ENCODE measurements at regions not wholly inside any gene's neighbourhood (a gene's known extent, or its start where the extent isn't known, plus 50 kb on each side); places are given as distances from the start of the nearest gene placed in this dataset.

DNA sequence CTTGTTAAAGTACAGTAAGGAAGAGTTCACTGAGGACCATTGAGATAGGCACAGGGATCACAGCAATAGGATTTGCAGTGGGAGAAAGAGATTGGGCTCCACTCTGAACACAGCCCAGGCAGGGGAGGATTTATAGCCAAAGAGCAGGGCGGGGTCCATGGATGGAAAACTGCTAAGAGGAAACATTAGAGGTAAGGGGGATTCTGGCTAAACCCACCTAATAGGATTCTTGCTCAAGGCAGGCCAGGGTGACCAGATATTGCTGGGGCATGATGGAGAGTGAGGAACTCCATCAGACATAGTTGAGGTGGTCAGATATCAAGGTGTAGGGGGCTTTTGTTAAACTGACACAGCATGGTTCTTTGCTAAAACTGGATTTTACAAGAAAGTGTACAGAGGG lies 372.8 kb downstream of the NPHP4 start:
- peaks cover 11% of the 10 kb centered on the region for H3K27me3 Mint-ChIP-seq (ENCODE audit: insufficient read depth, low read depth, poor library complexity)
- no peak overlapping the region; the same call in 1 of the 2 replicates for H3K27ac Mint-ChIP-seq
- no peaks in the 10 kb centered on the region for H3K27me3 ChIP-seq (ENCODE audit: insufficient read depth)
- H3F3A ChIP-seq (replicated peaks; ENCODE audit: low read depth): no peaks in the 10 kb centered on the region
- H3K4me1 ChIP-seq (ENCODE audit: insufficient read depth): no peaks in the 10 kb centered on the region
- ATAC-seq: no peak
- TF ChIP-seq, protein P1, sequence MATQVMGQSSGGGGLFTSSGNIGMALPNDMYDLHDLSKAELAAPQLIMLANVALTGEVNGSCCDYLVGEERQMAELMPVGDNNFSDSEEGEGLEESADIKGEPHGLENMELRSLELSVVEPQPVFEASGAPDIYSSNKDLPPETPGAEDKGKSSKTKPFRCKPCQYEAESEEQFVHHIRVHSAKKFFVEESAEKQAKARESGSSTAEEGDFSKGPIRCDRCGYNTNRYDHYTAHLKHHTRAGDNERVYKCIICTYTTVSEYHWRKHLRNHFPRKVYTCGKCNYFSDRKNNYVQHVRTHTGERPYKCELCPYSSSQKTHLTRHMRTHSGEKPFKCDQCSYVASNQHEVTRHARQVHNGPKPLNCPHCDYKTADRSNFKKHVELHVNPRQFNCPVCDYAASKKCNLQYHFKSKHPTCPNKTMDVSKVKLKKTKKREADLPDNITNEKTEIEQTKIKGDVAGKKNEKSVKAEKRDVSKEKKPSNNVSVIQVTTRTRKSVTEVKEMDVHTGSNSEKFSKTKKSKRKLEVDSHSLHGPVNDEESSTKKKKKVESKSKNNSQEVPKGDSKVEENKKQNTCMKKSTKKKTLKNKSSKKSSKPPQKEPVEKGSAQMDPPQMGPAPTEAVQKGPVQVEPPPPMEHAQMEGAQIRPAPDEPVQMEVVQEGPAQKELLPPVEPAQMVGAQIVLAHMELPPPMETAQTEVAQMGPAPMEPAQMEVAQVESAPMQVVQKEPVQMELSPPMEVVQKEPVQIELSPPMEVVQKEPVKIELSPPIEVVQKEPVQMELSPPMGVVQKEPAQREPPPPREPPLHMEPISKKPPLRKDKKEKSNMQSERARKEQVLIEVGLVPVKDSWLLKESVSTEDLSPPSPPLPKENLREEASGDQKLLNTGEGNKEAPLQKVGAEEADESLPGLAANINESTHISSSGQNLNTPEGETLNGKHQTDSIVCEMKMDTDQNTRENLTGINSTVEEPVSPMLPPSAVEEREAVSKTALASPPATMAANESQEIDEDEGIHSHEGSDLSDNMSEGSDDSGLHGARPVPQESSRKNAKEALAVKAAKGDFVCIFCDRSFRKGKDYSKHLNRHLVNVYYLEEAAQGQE (IDR thresholded peaks at IDR 0.05; ENCODE audit: unreplicated experiment): no peak
- no peak for TF ChIP-seq EZH2 (IDR thresholded peaks at IDR 0.05; ENCODE audit: low read depth, unreplicated experiment)
- no peak for TF ChIP-seq ZNF331 (CRISPR knock-in tag; IDR thresholded peaks at IDR 0.05; ENCODE audit: low read depth)
- TF ChIP-seq, protein P2, sequence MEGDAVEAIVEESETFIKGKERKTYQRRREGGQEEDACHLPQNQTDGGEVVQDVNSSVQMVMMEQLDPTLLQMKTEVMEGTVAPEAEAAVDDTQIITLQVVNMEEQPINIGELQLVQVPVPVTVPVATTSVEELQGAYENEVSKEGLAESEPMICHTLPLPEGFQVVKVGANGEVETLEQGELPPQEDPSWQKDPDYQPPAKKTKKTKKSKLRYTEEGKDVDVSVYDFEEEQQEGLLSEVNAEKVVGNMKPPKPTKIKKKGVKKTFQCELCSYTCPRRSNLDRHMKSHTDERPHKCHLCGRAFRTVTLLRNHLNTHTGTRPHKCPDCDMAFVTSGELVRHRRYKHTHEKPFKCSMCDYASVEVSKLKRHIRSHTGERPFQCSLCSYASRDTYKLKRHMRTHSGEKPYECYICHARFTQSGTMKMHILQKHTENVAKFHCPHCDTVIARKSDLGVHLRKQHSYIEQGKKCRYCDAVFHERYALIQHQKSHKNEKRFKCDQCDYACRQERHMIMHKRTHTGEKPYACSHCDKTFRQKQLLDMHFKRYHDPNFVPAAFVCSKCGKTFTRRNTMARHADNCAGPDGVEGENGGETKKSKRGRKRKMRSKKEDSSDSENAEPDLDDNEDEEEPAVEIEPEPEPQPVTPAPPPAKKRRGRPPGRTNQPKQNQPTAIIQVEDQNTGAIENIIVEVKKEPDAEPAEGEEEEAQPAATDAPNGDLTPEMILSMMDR (conservative IDR thresholded peaks at IDR 0.05; ENCODE audit: low read depth in 2 of 2): no peak
- TF ChIP-seq STAT1 (IDR thresholded peaks at IDR 0.05; ENCODE audit: unreplicated experiment): no peak
- TF ChIP-seq NANOG (IDR thresholded peaks at IDR 0.05; ENCODE audit: borderline replicate concordance): no peak
- no peak for TF ChIP-seq POLR2AphosphoS5 (IDR thresholded peaks at IDR 0.05; ENCODE audit: low read depth)
- TF ChIP-seq JUNB (IDR thresholded peaks at IDR 0.05; ENCODE audit: unreplicated experiment): no peak
- TF ChIP-seq EZH2phosphoT487 (IDR thresholded peaks at IDR 0.05; ENCODE audit: unreplicated experiment): no peak
- TF ChIP-seq, protein P3, sequence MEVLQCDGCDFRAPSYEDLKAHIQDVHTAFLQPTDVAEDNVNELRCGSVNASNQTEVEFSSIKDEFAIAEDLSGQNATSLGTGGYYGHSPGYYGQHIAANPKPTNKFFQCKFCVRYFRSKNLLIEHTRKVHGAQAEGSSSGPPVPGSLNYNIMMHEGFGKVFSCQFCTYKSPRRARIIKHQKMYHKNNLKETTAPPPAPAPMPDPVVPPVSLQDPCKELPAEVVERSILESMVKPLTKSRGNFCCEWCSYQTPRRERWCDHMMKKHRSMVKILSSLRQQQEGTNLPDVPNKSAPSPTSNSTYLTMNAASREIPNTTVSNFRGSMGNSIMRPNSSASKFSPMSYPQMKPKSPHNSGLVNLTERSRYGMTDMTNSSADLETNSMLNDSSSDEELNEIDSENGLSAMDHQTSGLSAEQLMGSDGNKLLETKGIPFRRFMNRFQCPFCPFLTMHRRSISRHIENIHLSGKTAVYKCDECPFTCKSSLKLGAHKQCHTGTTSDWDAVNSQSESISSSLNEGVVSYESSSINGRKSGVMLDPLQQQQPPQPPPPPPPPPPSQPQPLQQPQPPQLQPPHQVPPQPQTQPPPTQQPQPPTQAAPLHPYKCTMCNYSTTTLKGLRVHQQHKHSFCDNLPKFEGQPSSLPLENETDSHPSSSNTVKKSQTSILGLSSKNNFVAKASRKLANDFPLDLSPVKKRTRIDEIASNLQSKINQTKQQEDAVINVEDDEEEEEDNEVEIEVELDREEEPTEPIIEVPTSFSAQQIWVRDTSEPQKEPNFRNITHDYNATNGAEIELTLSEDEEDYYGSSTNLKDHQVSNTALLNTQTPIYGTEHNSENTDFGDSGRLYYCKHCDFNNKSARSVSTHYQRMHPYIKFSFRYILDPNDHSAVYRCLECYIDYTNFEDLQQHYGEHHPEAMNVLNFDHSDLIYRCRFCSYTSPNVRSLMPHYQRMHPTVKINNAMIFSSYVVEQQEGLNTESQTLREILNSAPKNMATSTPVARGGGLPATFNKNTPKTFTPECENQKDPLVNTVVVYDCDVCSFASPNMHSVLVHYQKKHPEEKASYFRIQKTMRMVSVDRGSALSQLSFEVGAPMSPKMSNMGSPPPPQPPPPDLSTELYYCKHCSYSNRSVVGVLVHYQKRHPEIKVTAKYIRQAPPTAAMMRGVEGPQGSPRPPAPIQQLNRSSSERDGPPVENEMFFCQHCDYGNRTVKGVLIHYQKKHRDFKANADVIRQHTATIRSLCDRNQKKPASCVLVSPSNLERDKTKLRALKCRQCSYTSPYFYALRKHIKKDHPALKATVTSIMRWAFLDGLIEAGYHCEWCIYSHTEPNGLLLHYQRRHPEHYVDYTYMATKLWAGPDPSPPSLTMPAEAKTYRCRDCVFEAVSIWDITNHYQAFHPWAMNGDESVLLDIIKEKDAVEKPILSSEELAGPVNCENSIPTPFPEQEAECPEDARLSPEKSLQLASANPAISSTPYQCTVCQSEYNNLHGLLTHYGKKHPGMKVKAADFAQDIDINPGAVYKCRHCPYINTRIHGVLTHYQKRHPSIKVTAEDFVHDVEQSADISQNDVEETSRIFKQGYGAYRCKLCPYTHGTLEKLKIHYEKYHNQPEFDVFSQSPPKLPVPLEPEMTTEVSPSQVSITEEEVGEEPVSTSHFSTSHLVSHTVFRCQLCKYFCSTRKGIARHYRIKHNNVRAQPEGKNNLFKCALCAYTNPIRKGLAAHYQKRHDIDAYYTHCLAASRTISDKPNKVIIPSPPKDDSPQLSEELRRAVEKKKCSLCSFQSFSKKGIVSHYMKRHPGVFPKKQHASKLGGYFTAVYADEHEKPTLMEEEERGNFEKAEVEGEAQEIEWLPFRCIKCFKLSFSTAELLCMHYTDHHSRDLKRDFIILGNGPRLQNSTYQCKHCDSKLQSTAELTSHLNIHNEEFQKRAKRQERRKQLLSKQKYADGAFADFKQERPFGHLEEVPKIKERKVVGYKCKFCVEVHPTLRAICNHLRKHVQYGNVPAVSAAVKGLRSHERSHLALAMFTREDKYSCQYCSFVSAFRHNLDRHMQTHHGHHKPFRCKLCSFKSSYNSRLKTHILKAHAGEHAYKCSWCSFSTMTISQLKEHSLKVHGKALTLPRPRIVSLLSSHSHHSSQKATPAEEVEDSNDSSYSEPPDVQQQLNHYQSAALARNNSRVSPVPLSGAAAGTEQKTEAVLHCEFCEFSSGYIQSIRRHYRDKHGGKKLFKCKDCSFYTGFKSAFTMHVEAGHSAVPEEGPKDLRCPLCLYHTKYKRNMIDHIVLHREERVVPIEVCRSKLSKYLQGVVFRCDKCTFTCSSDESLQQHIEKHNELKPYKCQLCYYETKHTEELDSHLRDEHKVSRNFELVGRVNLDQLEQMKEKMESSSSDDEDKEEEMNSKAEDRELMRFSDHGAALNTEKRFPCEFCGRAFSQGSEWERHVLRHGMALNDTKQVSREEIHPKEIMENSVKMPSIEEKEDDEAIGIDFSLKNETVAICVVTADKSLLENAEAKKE (CRISPR knock-in tag; IDR thresholded peaks at IDR 0.05): no peak
- TF ChIP-seq CREB1 (CRISPR knock-in tag; IDR thresholded peaks at IDR 0.05; ENCODE audit: low read depth): no peak
- TF ChIP-seq, protein P4, sequence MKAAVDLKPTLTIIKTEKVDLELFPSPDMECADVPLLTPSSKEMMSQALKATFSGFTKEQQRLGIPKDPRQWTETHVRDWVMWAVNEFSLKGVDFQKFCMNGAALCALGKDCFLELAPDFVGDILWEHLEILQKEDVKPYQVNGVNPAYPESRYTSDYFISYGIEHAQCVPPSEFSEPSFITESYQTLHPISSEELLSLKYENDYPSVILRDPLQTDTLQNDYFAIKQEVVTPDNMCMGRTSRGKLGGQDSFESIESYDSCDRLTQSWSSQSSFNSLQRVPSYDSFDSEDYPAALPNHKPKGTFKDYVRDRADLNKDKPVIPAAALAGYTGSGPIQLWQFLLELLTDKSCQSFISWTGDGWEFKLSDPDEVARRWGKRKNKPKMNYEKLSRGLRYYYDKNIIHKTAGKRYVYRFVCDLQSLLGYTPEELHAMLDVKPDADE (IDR thresholded peaks at IDR 0.05): no peak
- no peak for TF ChIP-seq ZNF114 (CRISPR knock-in tag; IDR thresholded peaks at IDR 0.05)
- H3K27ac ChIP-seq (ENCODE audit: low read depth): no peak overlapping the region
- no peaks in the 10 kb centered on the region for H3K36me3 Mint-ChIP-seq (ENCODE audit: low read depth)
- no peaks in the 10 kb centered on the region for H3K79me2 ChIP-seq (replicated peaks; ENCODE audit: insufficient read depth)
- peaks cover 4% of the 10 kb centered on the region for H3K4me1 Mint-ChIP-seq
- no peaks in the 10 kb centered on the region for H3K9me2 ChIP-seq (ENCODE audit: insufficient read depth)
- no peak overlapping the region for H3K4me3 ChIP-seq
- H2AFZ ChIP-seq: no peak overlapping the region
- DNase-seq (ENCODE audit: low spot score): no peak
- H3K4me2 ChIP-seq: no peak overlapping the region
- H3K9me3 Mint-ChIP-seq: no peaks in the 10 kb centered on the region
- no peaks in the 10 kb centered on the region for H3K36me3 ChIP-seq (ENCODE audit: insufficient read depth)
- no peak overlapping the region for H3K4me3 Mint-ChIP-seq
- no peaks in the 10 kb centered on the region for H4K20me1 ChIP-seq (replicated peaks; ENCODE audit: insufficient read depth)
